IMR-90 (cell line): ENCODE measurements at regions not wholly inside any gene's neighbourhood (a gene's known extent, or its start where the extent isn't known, plus 50 kb on each side); places are given as distances from the start of the nearest gene placed in this dataset.
"Not testable (repeated sequence)": the region's sequence is repeated elsewhere in the genome, so short reads cannot be mapped to it uniquely, and the experiment has no call there.

Experiments used
- ATAC-seq: fragments of 200-7000 bp; cut with Tn5 transposase; 2 replicates; pipeline ENCODE4 v1.9.1; 2020; ENCODE audit warnings: low read depth, mild to moderate bottlenecking, moderate library complexity
- BruUV-seq: library from RNA; stranded (reverse); fragments of 400-500 nt; replicated peaks from 2 replicates; lab custom pipeline; 2021; lab: Mats Ljungman, UMichigan
- CTCF ChIA-PET: fragments of 300-600 bp; formaldehyde crosslinking; extraction: SDS; loops from one replicate; lab custom pipeline; 2021; ENCODE audit warnings: antibody characterized with exemption; lab: Yijun Ruan, JAX
- POLR2A ChIA-PET: fragments of 300-600 bp; sonication (Branson Sonifier 250); formaldehyde crosslinking; loops from one replicate; lab custom pipeline; 2022; ENCODE audit warnings: antibody characterized with exemption; ENCODE audit not compliant: unreplicated experiment; lab: Charles Lee
- DNase-seq: peaks from one replicate; pipeline ENCODE4 v3.0.0; 2013
- H2AFZ ChIP-seq: replicated peaks from 2 replicates; pipeline ENCODE3; 2013; ENCODE audit warnings: low read length, mild to moderate bottlenecking; ENCODE audit not compliant: poor library complexity
- H2AK5ac ChIP-seq: 2 replicates; pipeline ENCODE4 v1.6.1; 2013; ENCODE audit warnings: low read depth, low read length, inconsistent platforms
- H2AK9ac ChIP-seq: replicated peaks from 2 replicates; pipeline ENCODE3; 2013; ENCODE audit warnings: mild to moderate bottlenecking, low read depth, low read length, moderate library complexity; ENCODE audit not compliant: poor library complexity
- H2BK120ac ChIP-seq: 2 replicates; pipeline ENCODE4 v1.6.1; 2013; ENCODE audit warnings: low read depth, low read length, inconsistent platforms
- H2BK15ac ChIP-seq: 3 replicates; pipeline ENCODE4 v1.6.1; 2013; ENCODE audit warnings: low read depth, low read length, inconsistent platforms
- H2BK20ac ChIP-seq: 2 replicates; pipeline ENCODE4 v1.6.1; 2013; ENCODE audit warnings: low read depth, mild to moderate bottlenecking, inconsistent platforms, low read length, moderate library complexity
- H2BK5ac ChIP-seq: 2 replicates; pipeline ENCODE4 v1.6.1; 2013; ENCODE audit warnings: mild to moderate bottlenecking, low read depth, low read length, inconsistent platforms; ENCODE audit not compliant: poor library complexity, severe bottlenecking
- H3K14ac ChIP-seq: replicated peaks from 2 replicates; pipeline ENCODE4 v1.6.1; 2013; ENCODE audit warnings: low read depth, low read length, inconsistent platforms
- H3K18ac ChIP-seq: 2 replicates; pipeline ENCODE4 v1.6.1; 2013; ENCODE audit warnings: low read depth, low read length, control low read depth
- H3K23ac ChIP-seq: 2 replicates; pipeline ENCODE4 v1.6.1; 2013; ENCODE audit warnings: low read depth, low read length, inconsistent platforms
- H3K27ac ChIP-seq: 2 replicates; pipeline ENCODE4 v1.5.1; 2013; ENCODE audit warnings: mild to moderate bottlenecking, control low read depth, low read length; ENCODE audit not compliant: insufficient read depth
- H3K27me3 ChIP-seq: 2 replicates; pipeline ENCODE4 v1.6.1; 2013; ENCODE audit warnings: low read length; ENCODE audit not compliant: control insufficient read depth, insufficient read depth
- H3K36me3 ChIP-seq: 2 replicates; pipeline ENCODE4 v1.6.1; 2013; ENCODE audit warnings: low read length, mixed read lengths; ENCODE audit not compliant: control insufficient read depth, insufficient read depth
- H3K4ac ChIP-seq: 2 replicates; pipeline ENCODE4 v1.6.1; 2013; ENCODE audit warnings: low read depth, low read length, inconsistent platforms
- H3K4me1 ChIP-seq: 2 replicates; pipeline ENCODE4 v1.6.1; 2013; ENCODE audit warnings: low read length, mixed read lengths; ENCODE audit not compliant: control insufficient read depth, insufficient read depth
- H3K4me2 ChIP-seq: 2 replicates; pipeline ENCODE4 v1.6.1; 2013; ENCODE audit warnings: low read depth, mild to moderate bottlenecking, control low read depth, low read length, moderate library complexity
- H3K4me3 ChIP-seq: 2 replicates; pipeline ENCODE4 v1.5.1; 2013; ENCODE audit warnings: low read depth, mild to moderate bottlenecking, control low read depth, low read length, moderate library complexity; ENCODE audit not compliant: insufficient read depth
- H3K56ac ChIP-seq: 2 replicates; pipeline ENCODE4 v1.6.1; 2013; ENCODE audit warnings: low read length, inconsistent platforms; ENCODE audit not compliant: insufficient read depth; ENCODE audit errors: extremely low read depth
- H3K79me1 ChIP-seq, 2 experiments: 2 replicates each; pipeline ENCODE4 v1.6.1; 2013; ENCODE audit warnings: low read length in 2 of 2, inconsistent platforms in 1 of 2, low read depth in 1 of 2
- H3K9ac ChIP-seq: 2 replicates; pipeline ENCODE4 v1.6.1; 2013; ENCODE audit warnings: low read depth, low read length, control low read depth
- H3K9me1 ChIP-seq: 2 replicates; pipeline ENCODE4 v1.6.1; 2013; ENCODE audit warnings: low read length, inconsistent platforms; ENCODE audit not compliant: insufficient read depth
- H3K9me3 ChIP-seq: 2 replicates; pipeline ENCODE4 v1.6.1; 2013; ENCODE audit warnings: low read length; ENCODE audit not compliant: control insufficient read depth, insufficient read depth
- H4K20me1 ChIP-seq: 2 replicates; pipeline ENCODE4 v1.6.1; 2013; ENCODE audit warnings: low read length, inconsistent platforms; ENCODE audit not compliant: insufficient read depth
- H4K5ac ChIP-seq: 2 replicates; pipeline ENCODE4 v1.6.1; 2013; ENCODE audit warnings: mild to moderate bottlenecking, low read depth, low read length, control low read depth
- H4K8ac ChIP-seq, 2 experiments: 2 replicates each; pipeline ENCODE4 v1.6.1; 2013; ENCODE audit warnings: low read depth in 2 of 2, low read length in 2 of 2, control low read depth in 1 of 2, inconsistent platforms in 1 of 2
- H4K91ac ChIP-seq: 2 replicates; pipeline ENCODE4 v1.6.1; 2013; ENCODE audit warnings: low read depth, low read length, inconsistent platforms; ENCODE audit not compliant: insufficient read depth
- WGBS, 2 experiments: methylation state at CpG; one replicate each; pipeline versions ENCODE4 v1.1.5 to v1.1.7; 2013; ENCODE audit warnings: missing lambda C conversion rate in 2 of 2; ENCODE audit not compliant: insufficient read length in 1 of 2; ENCODE audit errors: extremely low coverage in 2 of 2; 5-methylcytosine and 5-hydroxymethylcytosine counted together
- dilution Hi-C: fragments of 300-500 bp; cut with HindIII; formaldehyde crosslinking; loops from one replicate; pipeline ENCODE4 v1.14.3; 2018; ENCODE audit warnings: low sequenced_read_pairs; ENCODE audit not compliant: unreplicated experiment
- in situ Hi-C: fragments of 300-500 bp; cut with MboI; formaldehyde crosslinking; loops from 3 replicates; pipeline ENCODE4 v1.14.3; 2019; ENCODE audit warnings: low sequenced_read_pairs, inconsistent platforms, mixed read lengths
- intact Hi-C: fragments of 100-400 bp; cut with micrococcal nuclease; formaldehyde crosslinking; loops from 2 replicates; pipeline ENCODE4 v1.10.0; 2022

- H3K4me3 ChIP-seq, H3K4me2 ChIP-seq, H4K5ac ChIP-seq, H3K23ac ChIP-seq, H3K9me1 ChIP-seq, H4K91ac ChIP-seq, H3K4me1 ChIP-seq, H3K4ac ChIP-seq, H2AK9ac ChIP-seq, intact Hi-C loops, H2BK15ac ChIP-seq, CTCF ChIA-PET, H2BK20ac ChIP-seq, H3K36me3 ChIP-seq, H3K56ac ChIP-seq, H2BK120ac ChIP-seq, dilution Hi-C loops, H3K18ac ChIP-seq, H3K79me1 ChIP-seq, H2AK5ac ChIP-seq, H4K8ac ChIP-seq, H2BK5ac ChIP-seq, ATAC-seq, in situ Hi-C loops, POLR2A ChIA-PET, BruUV-seq, H3K14ac ChIP-seq, H4K20me1 ChIP-seq, H3K27ac ChIP-seq, H2AFZ ChIP-seq, H3K9ac ChIP-seq, DNase-seq, H3K27me3 ChIP-seq: not testable (repeated sequence)
- H3K9me3 ChIP-seq, result peaks cover 40% of the 10 kb centered on the region
- 66% methylated on average over 15 of the region's 23 CpGs; no CpG with 5 or more reads in 1 of the 2 experiments for WGBS, 2 experiments
These were observed 94.9 kb downstream of the TMEM18 start for GRCh38 chr2:582289-582688.
